ENCODE measurements at regions not wholly inside any gene's neighbourhood (a gene's known extent, or its start where the extent isn't known, plus 50 kb on each side); places are given as distances from the start of the nearest gene placed in this dataset.
"Not testable (repeated sequence)": the region's sequence is repeated elsewhere in the genome, so short reads cannot be mapped to it uniquely, and the experiment has no call there.

DNA sequence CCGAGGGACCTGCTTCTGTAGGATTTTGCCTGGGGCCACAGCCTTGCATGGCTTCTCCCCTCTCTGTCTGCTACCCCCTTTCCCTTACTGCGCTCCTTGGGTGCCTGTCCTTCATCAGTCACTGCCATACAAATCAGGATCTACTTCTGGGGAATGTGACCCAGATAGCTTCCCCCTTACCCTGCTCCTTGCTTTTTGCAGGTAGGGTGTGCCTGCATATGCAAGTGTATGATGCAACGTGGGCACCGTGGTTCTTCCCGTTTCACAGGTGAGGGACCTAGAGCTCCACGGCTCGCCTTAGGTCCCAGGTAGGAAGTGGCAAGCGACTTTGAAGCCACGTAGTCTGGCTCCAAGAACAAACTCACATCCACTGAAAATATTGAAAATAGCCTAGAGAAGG lies 111.5 kb downstream of the TNFRSF13B start:
- H3K27ac ChIP-seq (ENCODE audit: low read length); H3K36me3 ChIP-seq (ENCODE audit: control insufficient read depth, insufficient read depth, low read length); CTCF ChIA-PET; in situ Hi-C loops (cut with HindIII; ENCODE audit: low pct_unique_long_range_greater_than_20kb, low sequenced_read_pairs); BruUV-seq (replicated peaks); H3K4me3 ChIP-seq (ENCODE audit: low read depth in 2 of 2, low read length in 2 of 2); POLR2A ChIA-PET; H3K27me3 ChIP-seq (ENCODE audit: control insufficient read depth, insufficient read depth, low read length); H3K9me3 ChIP-seq (ENCODE audit: control insufficient read depth, insufficient read depth, low read depth, low read length); DNase-seq (ENCODE audit: low read depth, low spot score); intact Hi-C loops (cut with micrococcal nuclease; ENCODE audit: unreplicated experiment); H3K4me1 ChIP-seq (ENCODE audit: control insufficient read depth, insufficient read depth, low read length); ATAC-seq: not testable (repeated sequence)

GRCh38 chr17:16859515-16859914 lies 112.4 kb downstream of the TNFRSF13B start:
- H3K9me3 ChIP-seq (ENCODE audit: control insufficient read depth, insufficient read depth, low read depth, low read length); DNase-seq (ENCODE audit: low read depth, low spot score); intact Hi-C loops (cut with micrococcal nuclease; ENCODE audit: unreplicated experiment); in situ Hi-C loops (cut with HindIII; ENCODE audit: low pct_unique_long_range_greater_than_20kb, low sequenced_read_pairs); BruUV-seq (replicated peaks); POLR2A ChIA-PET; H3K4me1 ChIP-seq (ENCODE audit: control insufficient read depth, insufficient read depth, low read length); H3K27me3 ChIP-seq (ENCODE audit: control insufficient read depth, insufficient read depth, low read length); H3K36me3 ChIP-seq (ENCODE audit: control insufficient read depth, insufficient read depth, low read length); ATAC-seq; H3K27ac ChIP-seq (ENCODE audit: low read length); CTCF ChIA-PET; H3K4me3 ChIP-seq (ENCODE audit: low read depth in 2 of 2, low read length in 2 of 2): not testable (repeated sequence)

- CTCF ChIA-PET; H3K27ac ChIP-seq (ENCODE audit: low read length); H3K4me1 ChIP-seq (ENCODE audit: control insufficient read depth, insufficient read depth, low read length); H3K27me3 ChIP-seq (ENCODE audit: control insufficient read depth, insufficient read depth, low read length); H3K4me3 ChIP-seq (ENCODE audit: low read depth in 2 of 2, low read length in 2 of 2); intact Hi-C loops (cut with micrococcal nuclease; ENCODE audit: unreplicated experiment); DNase-seq (ENCODE audit: low read depth, low spot score); BruUV-seq (replicated peaks); H3K36me3 ChIP-seq (ENCODE audit: control insufficient read depth, insufficient read depth, low read length); H3K9me3 ChIP-seq (ENCODE audit: control insufficient read depth, insufficient read depth, low read depth, low read length); ATAC-seq; in situ Hi-C loops (cut with HindIII; ENCODE audit: low pct_unique_long_range_greater_than_20kb, low sequenced_read_pairs): not testable (repeated sequence)
- POLR2A ChIA-PET, result interaction anchor here (0.5 kb wide), 1 partner anchor 482 kb away, joined by 4 read pairs; no protein-coding TSS in a partner anchor
These were observed 114.2 kb downstream of the TNFRSF13B start for GRCh38 chr17:16857746-16858145.

- H3K36me3 ChIP-seq (ENCODE audit: control insufficient read depth, insufficient read depth, low read length); H3K27ac ChIP-seq (ENCODE audit: low read length); H3K27me3 ChIP-seq (ENCODE audit: control insufficient read depth, insufficient read depth, low read length); H3K9me3 ChIP-seq (ENCODE audit: control insufficient read depth, insufficient read depth, low read depth, low read length); in situ Hi-C loops (cut with HindIII; ENCODE audit: low pct_unique_long_range_greater_than_20kb, low sequenced_read_pairs); DNase-seq (ENCODE audit: low read depth, low spot score); ATAC-seq; H3K4me3 ChIP-seq (ENCODE audit: low read depth in 2 of 2, low read length in 2 of 2); BruUV-seq (replicated peaks); POLR2A ChIA-PET; H3K4me1 ChIP-seq (ENCODE audit: control insufficient read depth, insufficient read depth, low read length); CTCF ChIA-PET; intact Hi-C loops (cut with micrococcal nuclease; ENCODE audit: unreplicated experiment): not testable (repeated sequence)
These were observed 115.1 kb downstream of the TNFRSF13B start for GRCh38 chr17:16856846-16857245.

GRCh38 chr17:16856171-16856570 lies 115.7 kb downstream of the TNFRSF13B start:
- ATAC-seq; in situ Hi-C loops (cut with HindIII; ENCODE audit: low pct_unique_long_range_greater_than_20kb, low sequenced_read_pairs); H3K27ac ChIP-seq (ENCODE audit: low read length); H3K27me3 ChIP-seq (ENCODE audit: control insufficient read depth, insufficient read depth, low read length); H3K4me3 ChIP-seq (ENCODE audit: low read depth in 2 of 2, low read length in 2 of 2); intact Hi-C loops (cut with micrococcal nuclease; ENCODE audit: unreplicated experiment); H3K36me3 ChIP-seq (ENCODE audit: control insufficient read depth, insufficient read depth, low read length); H3K9me3 ChIP-seq (ENCODE audit: control insufficient read depth, insufficient read depth, low read depth, low read length); BruUV-seq (replicated peaks); DNase-seq (ENCODE audit: low read depth, low spot score); CTCF ChIA-PET; POLR2A ChIA-PET; H3K4me1 ChIP-seq (ENCODE audit: control insufficient read depth, insufficient read depth, low read length): not testable (repeated sequence)

- CTCF ChIA-PET, result interaction anchor here (0.6 kb wide), 1 partner anchor 579 kb away, joined by 6 read pairs; no protein-coding TSS in a partner anchor
- in situ Hi-C loops (cut with HindIII; ENCODE audit: low pct_unique_long_range_greater_than_20kb, low sequenced_read_pairs); DNase-seq (ENCODE audit: low read depth, low spot score); H3K4me3 ChIP-seq (ENCODE audit: low read depth in 2 of 2, low read length in 2 of 2); H3K36me3 ChIP-seq (ENCODE audit: control insufficient read depth, insufficient read depth, low read length); BruUV-seq (replicated peaks); H3K4me1 ChIP-seq (ENCODE audit: control insufficient read depth, insufficient read depth, low read length); H3K9me3 ChIP-seq (ENCODE audit: control insufficient read depth, insufficient read depth, low read depth, low read length); H3K27ac ChIP-seq (ENCODE audit: low read length); POLR2A ChIA-PET; H3K27me3 ChIP-seq (ENCODE audit: control insufficient read depth, insufficient read depth, low read length); ATAC-seq; intact Hi-C loops (cut with micrococcal nuclease; ENCODE audit: unreplicated experiment): not testable (repeated sequence)
These were observed 117.3 kb downstream of the TNFRSF13B start for GRCh38 chr17:16854636-16855035.
